GM19240 (cell line): ENCODE measurements at regions not wholly inside any gene's neighbourhood (a gene's known extent, or its start where the extent isn't known, plus 50 kb on each side); places are given as distances from the start of the nearest gene placed in this dataset.
"Not testable (repeated sequence)": the region's sequence is repeated elsewhere in the genome, so short reads cannot be mapped to it uniquely, and the experiment has no call there.

Experiments
- DNase-seq: peaks from one replicate; pipeline ENCODE4 v3.0.0; 2011; ENCODE audit warnings: low spot score; ENCODE audit not compliant: insufficient read length

- DNase-seq = no peak
These were observed 651.7 kb upstream of the CCNG1 start for GRCh38 chr5:162785673-162786072.

- no peak for DNase-seq
These were observed 651.2 kb upstream of the CCNG1 start for GRCh38 chr5:162786234-162786633.

- no peak for DNase-seq
These were observed 640.9 kb upstream of the CCNG1 start for GRCh38 chr5:162796507-162796906.

GRCh38 chr5:162800301-162800700, 637.1 kb upstream of the CCNG1 start:
- no peak for DNase-seq

GRCh38 chr5:162801235-162801634, 636.2 kb upstream of the CCNG1 start:
- DNase-seq = no peak

- DNase-seq = no peak
These were observed 631.2 kb upstream of the CCNG1 start for GRCh38 chr5:162806195-162806594.

GRCh38 chr5:162811071-162811470, 626.3 kb upstream of the CCNG1 start:
- DNase-seq = no peak

GRCh38 chr5:162816816-162817215, 620.6 kb upstream of the CCNG1 start:
- DNase-seq = no peak

- DNase-seq = no peak
These were observed 620.0 kb upstream of the CCNG1 start for GRCh38 chr5:162817364-162817763.

- not testable (repeated sequence) for DNase-seq
These were observed 615.7 kb upstream of the CCNG1 start for GRCh38 chr5:162821664-162822063.

GRCh38 chr5:162824360-162824759, 613.0 kb upstream of the CCNG1 start:
- DNase-seq = no peak

- no peak for DNase-seq
These were observed 600.2 kb upstream of the CCNG1 start for GRCh38 chr5:162837155-162837554.

- DNase-seq = no peak
These were observed 594.7 kb upstream of the CCNG1 start for GRCh38 chr5:162842727-162843126.

GRCh38 chr5:162852134-162852533, 585.3 kb upstream of the CCNG1 start:
- DNase-seq = no peak

- no peak for DNase-seq
These were observed 578.6 kb upstream of the CCNG1 start for GRCh38 chr5:162858770-162859169.

GRCh38 chr5:162870966-162871365, 566.4 kb upstream of the CCNG1 start:
- no peak for DNase-seq

- no peak for DNase-seq
These were observed 554.8 kb upstream of the CCNG1 start for GRCh38 chr5:162882629-162883028.

GRCh38 chr5:162886717-162887116, 550.7 kb upstream of the CCNG1 start:
- DNase-seq = no peak

GRCh38 chr5:162888268-162888667, 549.1 kb upstream of the CCNG1 start:
- no peak for DNase-seq

GRCh38 chr5:162911873-162912272, 525.5 kb upstream of the CCNG1 start:
- no peak for DNase-seq

- no peak for DNase-seq
These were observed 521.0 kb upstream of the CCNG1 start for GRCh38 chr5:162916368-162916767.

GRCh38 chr5:162929104-162929503, 508.3 kb upstream of the CCNG1 start:
- DNase-seq = no peak

- no peak for DNase-seq
These were observed 505.9 kb upstream of the CCNG1 start for GRCh38 chr5:162931501-162931900.

GRCh38 chr5:162939991-162940390, 497.4 kb upstream of the CCNG1 start:
- DNase-seq = no peak
